A549 (cell line): ENCODE measurements at regions not wholly inside any gene's neighbourhood (a gene's known extent, or its start where the extent isn't known, plus 50 kb on each side); places are given as distances from the start of the nearest gene placed in this dataset.
A peak's percentile ranks its signal among the peaks of the same experiment; 100 is the strongest.
"Not testable (repeated sequence)": the region's sequence is repeated elsewhere in the genome, so short reads cannot be mapped to it uniquely, and the experiment has no call there.

Experiments used
- ATAC-seq, 2 experiments: fragments of 200-7000 bp in 1 of 2; fragments of >200 bp in 1 of 2; cut with Nextera tagmentation in 1 of 2; cut with Tn5 transposase in 1 of 2; 3 replicates each; pipeline versions ENCODE4 v1.8.0 to v1.9.1; 2018 to 2020; ENCODE audit warnings: mild to moderate bottlenecking in 1 of 2, moderate library complexity in 1 of 2
- CTCF ChIA-PET: fragments of 300-600 bp; sonication (Branson Sonifier 250); formaldehyde crosslinking; extraction: SDS; loops from one replicate; lab custom pipeline; 2021; ENCODE audit warnings: antibody characterized with exemption, inconsistent platforms; lab: Yijun Ruan, JAX
- POLR2A ChIA-PET: fragments of 350-600 bp; formaldehyde crosslinking; extraction: SDS; loops from one replicate; lab custom pipeline; 2021; ENCODE audit warnings: antibody characterized with exemption, inconsistent platforms; lab: Yijun Ruan, JAX
- DNase-seq, 2 experiments: peaks; one replicate each; pipeline versions ENCODE4 v3.0.0 to v3.0.0-alpha.2; 2011 to 2016; ENCODE audit warnings: low read depth in 1 of 2, low spot score in 1 of 2
- FAIRE-seq: peaks from 2 replicates; lab custom pipeline; 2011; peaks lifted over from hg19 to GRCh38; lab: Jason Lieb, UNC
- H3K27ac ChIP-seq, 2 experiments: fragments of >200 bp; sonication (Bioruptor Twin); formaldehyde crosslinking; 3 replicates each; pipeline ENCODE4 v1.5.1; 2016 to 2017
- H3K4me1 ChIP-seq: fragments of >200 bp; sonication (Bioruptor Twin); formaldehyde crosslinking; 3 replicates; pipeline ENCODE4 v1.6.1; 2016
- H3K4me2 ChIP-seq: fragments of >200 bp; sonication (Bioruptor Twin); formaldehyde crosslinking; 3 replicates; pipeline ENCODE4 v1.6.1; 2016
- H3K4me3 ChIP-seq: fragments of >200 bp; sonication (Bioruptor Twin); formaldehyde crosslinking; 3 replicates; pipeline ENCODE4 v1.5.1; 2016
- H3K9me3 ChIP-seq: fragments of >200 bp; sonication (Bioruptor Twin); formaldehyde crosslinking; 3 replicates; pipeline ENCODE4 v1.6.1; 2016
- BCL3 ChIP-seq: fragments of >200 bp; sonication (Bioruptor Twin); formaldehyde crosslinking; IDR thresholded peaks from 3 replicates; pipeline ENCODE4 v1.6.1; 2016
- CBX8 ChIP-seq: fragments of 200-600 bp; sonication (generic); IDR thresholded peaks from 2 replicates; pipeline ENCODE4 v1.6.1; 2016
- CEBPB ChIP-seq, 2 experiments: fragments of >200 bp in 1 of 2; sonication (Bioruptor Twin) in 1 of 2; formaldehyde crosslinking in 1 of 2; IDR thresholded peaks; 2 replicates each; pipeline ENCODE4 v1.6.1; 2012 to 2016
- CHD2 ChIP-seq: fragments of 150-350 bp; IDR thresholded peaks from 2 replicates; pipeline ENCODE4 v1.6.1; 2014; ENCODE audit warnings: low read length; ENCODE audit not compliant: partially characterized antibody
- CTCF ChIP-seq: fragments of >200 bp; sonication (Bioruptor Twin); formaldehyde crosslinking; IDR thresholded peaks from 3 replicates; pipeline ENCODE4 v1.5.1; 2016
- E2F6 ChIP-seq: IDR thresholded peaks from 2 replicates; pipeline ENCODE4 v1.6.1; 2012; ENCODE audit warnings: low read depth, borderline replicate concordance
- FOXS1 ChIP-seq: fragments of 250-450 bp; sonication (Bioruptor Pico); IDR thresholded peaks from 2 replicates; pipeline ENCODE4 v1.5.0; 2020; ENCODE audit warnings: mild to moderate bottlenecking, moderate library complexity
- HMGXB4 ChIP-seq: fragments of 250-450 bp; sonication (Bioruptor Pico); IDR thresholded peaks from 2 replicates; pipeline ENCODE4 v1.5.0; 2021; ENCODE audit warnings: mild to moderate bottlenecking, moderate library complexity, borderline replicate concordance
- NFE2L2 ChIP-seq: fragments of 150-350 bp; conservative IDR thresholded peaks from 2 replicates; pipeline ENCODE4 v1.6.1; 2014; ENCODE audit warnings: low read length
- POLR2A ChIP-seq: IDR thresholded peaks from 2 replicates; pipeline ENCODE4 v1.6.1; 2012; ENCODE audit warnings: mild to moderate bottlenecking, low read length
- RAD21 ChIP-seq, 2 experiments: fragments of >200 bp in 1 of 2; sonication (Bioruptor Twin) in 1 of 2; formaldehyde crosslinking in 1 of 2; IDR thresholded peaks in 1 of 2; conservative IDR thresholded peaks in 1 of 2; 2 replicates in 1 of 2; 3 replicates in 1 of 2; pipeline ENCODE4 v1.6.1; 2012 to 2018; ENCODE audit warnings: inconsistent platforms in 1 of 2
- REST ChIP-seq: fragments of 200-600 bp; sonication (generic); IDR thresholded peaks from 2 replicates; pipeline ENCODE4 v1.6.1; 2016; ENCODE audit warnings: antibody characterized with exemption, mild to moderate bottlenecking, moderate library complexity
- SMC3 ChIP-seq: fragments of >200 bp; sonication (Bioruptor Twin); formaldehyde crosslinking; IDR thresholded peaks from 3 replicates; pipeline ENCODE4 v1.6.1; 2018; ENCODE audit warnings: inconsistent platforms
- SREBF2 ChIP-seq: fragments of 450-650 bp; IDR thresholded peaks from 2 replicates; pipeline ENCODE4 v1.6.1; 2014; ENCODE audit warnings: mild to moderate bottlenecking, moderate library complexity
- TFCP2L1 ChIP-seq: fragments of 250-450 bp; sonication (Bioruptor Pico); IDR thresholded peaks from 2 replicates; pipeline ENCODE4 v1.5.0; 2021; ENCODE audit warnings: mild to moderate bottlenecking
- ZC3H11A ChIP-seq: fragments of 450-650 bp; IDR thresholded peaks from 2 replicates; pipeline ENCODE4 v1.6.1; 2014; ENCODE audit warnings: antibody characterized with exemption, mild to moderate bottlenecking
- ZFP36 ChIP-seq: fragments of 450-650 bp; IDR thresholded peaks from 2 replicates; pipeline ENCODE4 v1.6.1; 2014; ENCODE audit warnings: borderline replicate concordance; ENCODE audit not compliant: partially characterized antibody
- ZNF302 ChIP-seq: fragments of 250-450 bp; sonication (Bioruptor Pico); IDR thresholded peaks from 2 replicates; pipeline ENCODE4 v1.9.0; 2021; ENCODE audit warnings: inconsistent platforms, mild to moderate bottlenecking, moderate library complexity
- WGBS: methylation state at CpG from one replicate; pipeline ENCODE4 v1.1.6; 2017; ENCODE audit errors: missing lambda C conversion rate; 5-methylcytosine and 5-hydroxymethylcytosine counted together

GRCh38 chr7:67637023-67637358 lies 640.4 kb downstream of the TYW1 start:
- TF ChIP-seq HMGXB4 (CRISPR knock-in tag) = no peak
- TF ChIP-seq CEBPB (IDR thresholded peaks at IDR 0.05) = no peak
- peak; percentile 52 for TF ChIP-seq SMC3
- peak; percentile 33 to 53; a peak in 4 of 5 replicates for TF ChIP-seq RAD21 (conservative IDR thresholded peaks at IDR 0.05 in 1 of 2, IDR thresholded peaks at IDR 0.05 in 1 of 2)
- no peak for TF ChIP-seq POLR2A
- TF ChIP-seq CTCF = peak; percentile 25; the same call in 2 of the 3 replicates
- TF ChIP-seq SREBF2 = no peak
- no peak for TF ChIP-seq CHD2
- 5% methylated on average over 1 of the region's 2 CpGs for WGBS
- H3K9me3 ChIP-seq = no peaks in the 10 kb centered on the region
- ATAC-seq = no peak
- no peak overlapping the region for H3K27ac ChIP-seq
- H3K4me3 ChIP-seq = no peak overlapping the region
- ChIA-PET POLR2A (no interaction called here), CTCF (interaction anchor here (0.6 to 6.1 kb wide), 5 partner anchors 12 to 390 kb away, joined by 3 to 25 read pairs (median 4); no protein-coding TSS in a partner anchor)
- FAIRE-seq = no peak
- no peaks in the 10 kb centered on the region for H3K4me1 ChIP-seq
- H3K4me2 ChIP-seq = peak overlapping the region; percentile 30; the same call in 2 of the 3 replicates
- no peak for DNase-seq

- H3K4me2 ChIP-seq, POLR2A ChIA-PET, ATAC-seq, H3K4me3 ChIP-seq, H3K9me3 ChIP-seq, CTCF ChIA-PET, H3K27ac ChIP-seq, H3K4me1 ChIP-seq, FAIRE-seq, DNase-seq: not testable (repeated sequence)
- TF ChIP-seq ZC3H11A = peak; percentile 88
- 46% methylated on average over 3 of the region's 3 CpGs for WGBS
Observed at GRCh38 chr7:67642542-67642941, 645.9 kb downstream of the TYW1 start.

- ChIA-PET POLR2A (no interaction called here), CTCF (no interaction called here)
- Histone ChIP-seq H3K9me3 (no peaks in the 10 kb centered on the region), H3K4me3 (no peak overlapping the region), H3K4me2 (no peak overlapping the region), H3K4me1 (no peaks in the 10 kb centered on the region), H3K27ac (no peak overlapping the region)
- 14% methylated on average over 3 of the region's 3 CpGs for WGBS
- DNase-seq = no peak
- FAIRE-seq = no peak
- TF ChIP-seq REST = no peak
- TF ChIP-seq CBX8 = no peak
- no peak for TF ChIP-seq FOXS1
- ATAC-seq = no peak
Observed at GRCh38 chr7:67644151-67644550, 647.5 kb downstream of the TYW1 start.

GRCh38 chr7:67652937-67653336 lies 656.3 kb downstream of the TYW1 start:
- CTCF ChIA-PET = interaction anchor here (1.7 kb wide), 1 partner anchor 28 kb away, joined by 4 read pairs; no protein-coding TSS in a partner anchor
- H3K4me3 ChIP-seq = no peak overlapping the region
- WGBS = 0% methylated on average over 2 of the region's 2 CpGs
- H3K27ac ChIP-seq = no peak overlapping the region
- no peak for ATAC-seq
- no peak for DNase-seq
- H3K4me1 ChIP-seq = no peaks in the 10 kb centered on the region
- TF ChIP-seq E2F6 (no peak), BCL3 (no peak), ZFP36 (no peak), ZNF302 (no peak), TFCP2L1 (CRISPR knock-in tag) (no peak), NFE2L2 (no peak), SREBF2 (no peak)
- TF ChIP-seq, all 56 proteins: peak for 0
- Histone ChIP-seq H3K9me3 (no peaks in the 10 kb centered on the region), H3K4me2 (no peak overlapping the region)
- peak; percentile 28 for FAIRE-seq
- POLR2A ChIA-PET = no interaction called here
